Activated CD8-positive, alpha-beta memory T cell treated with anti-CD3 and anti-CD28 coated beads for 4 hours (primary cell): ENCODE measurements at regions not wholly inside any gene's neighbourhood (a gene's known extent, or its start where the extent isn't known, plus 50 kb on each side); places are given as distances from the start of the nearest gene placed in this dataset.

Source experiments
- DNase-seq, 2 donors: peaks; one replicate each; pipeline ENCODE4 v3.0.0-alpha.2; 2020; ENCODE audit warnings: low read depth in 2 of 2

- DNase-seq = no peak
These were observed 106.1 kb upstream of the ALDH1B1 start for GRCh38 chr9:38286357-38286756.

- no peak for DNase-seq
These were observed 107.3 kb upstream of the ALDH1B1 start for GRCh38 chr9:38285236-38285635.

GRCh38 chr9:38284588-38285051 lies 107.9 kb upstream of the ALDH1B1 start:
- no peak for DNase-seq

- no peak for DNase-seq
These were observed 108.4 kb upstream of the ALDH1B1 start for GRCh38 chr9:38284039-38284575.

GRCh38 chr9:38282756-38283155 lies 109.7 kb upstream of the ALDH1B1 start:
- no peak for DNase-seq

DNA sequence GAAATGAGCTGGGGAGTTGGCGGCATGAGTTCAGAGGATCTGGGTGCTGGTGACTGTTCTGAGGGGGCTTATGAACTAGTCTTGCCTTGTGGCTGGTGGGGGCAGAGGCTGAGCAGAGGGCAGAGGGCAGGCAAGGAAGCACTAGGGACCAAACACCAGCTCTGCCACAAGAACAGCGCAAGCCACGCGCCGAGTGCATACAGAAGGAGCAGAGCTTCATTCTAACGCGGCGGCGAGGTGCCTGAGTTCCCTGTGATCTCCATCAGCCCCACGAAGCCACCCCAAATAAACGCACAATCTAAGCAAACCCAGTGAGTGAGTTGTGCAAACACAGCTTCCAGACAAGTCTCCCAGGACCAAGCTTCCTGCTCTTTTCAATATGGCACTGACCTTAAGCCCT lies 110.6 kb upstream of the ALDH1B1 start:
- DNase-seq = no peak

- no peak for DNase-seq
These were observed 111.3 kb upstream of the ALDH1B1 start for GRCh38 chr9:38281196-38281595.

GRCh38 chr9:38280251-38280800 lies 112.2 kb upstream of the ALDH1B1 start:
- DNase-seq = no peak

- DNase-seq = no peak
These were observed 113.4 kb upstream of the ALDH1B1 start for GRCh38 chr9:38278931-38279679.

GRCh38 chr9:38278457-38278856 lies 114.0 kb upstream of the ALDH1B1 start:
- no peak for DNase-seq

DNA sequence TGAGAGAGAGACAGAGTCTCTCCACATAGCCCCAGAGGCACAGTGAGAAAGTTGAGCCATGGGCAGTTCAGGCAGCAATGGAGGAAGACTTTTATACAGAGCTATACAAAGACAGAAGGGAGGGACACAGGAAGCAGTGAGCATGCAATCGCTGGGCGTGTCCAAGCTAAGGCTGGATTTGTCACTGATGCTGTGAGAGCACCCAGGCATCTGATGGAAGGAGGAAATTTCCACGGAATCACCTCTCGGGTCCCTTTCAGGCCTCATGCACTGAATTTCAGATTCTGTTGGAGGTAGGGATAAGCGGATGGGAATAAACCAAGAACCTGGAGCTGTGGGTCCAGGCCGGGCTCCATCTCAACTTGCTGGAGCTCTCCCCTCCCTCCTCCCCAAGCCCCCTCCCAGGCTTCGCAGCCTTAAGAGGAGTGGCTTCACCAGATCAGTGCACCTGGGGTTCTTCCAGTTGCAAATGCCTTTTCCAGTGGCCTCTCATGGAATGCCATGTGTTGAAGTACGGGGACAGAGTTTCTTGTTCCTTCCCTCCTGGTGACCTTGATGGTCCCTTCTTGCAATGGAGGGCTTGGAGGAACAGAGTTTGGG lies 114.8 kb upstream of the ALDH1B1 start:
- DNase-seq = no peak

DNA sequence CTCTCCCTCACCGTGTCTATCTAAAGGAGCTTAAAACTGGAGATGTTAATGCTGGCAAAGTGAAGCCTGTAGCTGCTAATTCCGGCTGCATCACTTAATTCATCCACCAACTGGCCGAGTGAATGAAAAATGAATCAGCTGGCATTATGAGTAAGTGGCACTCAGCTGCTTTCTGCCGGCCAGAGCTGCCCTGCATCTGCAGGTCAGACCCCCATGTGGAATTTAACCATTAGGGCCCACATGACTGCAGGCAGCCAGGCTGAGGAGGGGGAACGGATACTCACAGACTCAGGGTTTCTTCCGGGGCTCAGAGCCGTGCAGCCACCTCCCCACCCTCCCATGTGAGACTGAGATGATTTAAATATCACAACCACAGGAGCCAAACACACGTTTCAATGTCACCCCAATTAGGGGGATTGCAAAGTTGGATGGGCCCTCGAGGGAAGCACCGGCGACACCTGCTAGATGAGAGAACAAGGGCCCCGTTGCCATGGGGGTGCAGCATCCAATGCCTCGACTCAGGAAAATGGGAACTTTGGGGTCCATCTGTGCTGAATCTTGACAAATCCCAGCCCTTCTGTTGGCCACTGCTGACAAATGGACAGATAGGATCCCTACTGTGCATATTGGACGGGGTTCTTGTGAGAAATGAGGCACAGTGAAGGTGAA lies 115.6 kb upstream of the ALDH1B1 start:
- DNase-seq = no peak

DNA sequence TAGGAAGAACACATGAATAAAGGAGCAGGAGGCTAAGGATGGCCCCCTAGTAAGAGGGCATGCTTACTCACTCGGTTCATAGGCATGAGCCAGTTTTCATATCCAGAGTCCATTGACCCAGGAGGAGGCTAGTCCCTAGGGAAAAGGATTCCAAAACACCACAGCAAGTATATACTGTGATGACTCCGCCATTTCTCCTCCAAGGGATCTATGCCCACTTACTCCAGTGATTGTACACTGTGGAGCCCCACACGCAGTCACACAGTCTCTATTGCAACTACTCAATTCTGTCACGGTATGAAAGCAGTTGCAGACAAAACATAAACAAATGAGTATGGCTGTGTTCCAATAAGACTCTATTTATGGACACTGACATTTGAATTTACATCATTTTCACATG lies 117.7 kb upstream of the ALDH1B1 start:
- DNase-seq = no peak

GRCh38 chr9:38272710-38273109 lies 119.8 kb upstream of the ALDH1B1 start:
- no peak for DNase-seq

DNA sequence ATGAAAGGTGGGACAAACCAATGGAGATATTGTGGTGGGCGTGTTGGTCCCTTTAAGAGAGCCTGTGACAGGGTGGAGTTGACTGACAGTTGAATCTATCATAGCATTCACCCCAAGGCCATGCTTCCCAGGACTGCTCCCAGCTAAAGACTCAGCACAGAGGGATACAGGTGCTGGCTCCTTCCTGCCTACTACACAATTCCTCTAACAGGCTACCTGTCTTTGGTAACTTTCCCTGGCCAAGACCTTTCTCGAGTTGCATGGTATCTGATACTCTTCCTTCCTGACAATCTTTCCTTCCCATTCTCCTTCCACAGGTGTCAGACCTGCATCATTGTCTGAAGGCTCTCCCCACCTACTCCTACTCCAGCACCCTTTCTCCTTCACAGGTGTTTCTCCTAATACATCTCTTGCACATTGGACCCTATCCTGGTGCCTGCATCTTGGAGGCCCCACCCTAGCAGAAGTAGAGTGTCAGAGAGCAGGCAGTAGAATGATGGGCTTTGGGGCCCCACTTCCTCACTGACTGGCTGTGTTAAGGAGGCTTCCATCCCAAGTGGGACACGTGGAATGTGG lies 120.7 kb upstream of the ALDH1B1 start:
- no peak for DNase-seq

DNA sequence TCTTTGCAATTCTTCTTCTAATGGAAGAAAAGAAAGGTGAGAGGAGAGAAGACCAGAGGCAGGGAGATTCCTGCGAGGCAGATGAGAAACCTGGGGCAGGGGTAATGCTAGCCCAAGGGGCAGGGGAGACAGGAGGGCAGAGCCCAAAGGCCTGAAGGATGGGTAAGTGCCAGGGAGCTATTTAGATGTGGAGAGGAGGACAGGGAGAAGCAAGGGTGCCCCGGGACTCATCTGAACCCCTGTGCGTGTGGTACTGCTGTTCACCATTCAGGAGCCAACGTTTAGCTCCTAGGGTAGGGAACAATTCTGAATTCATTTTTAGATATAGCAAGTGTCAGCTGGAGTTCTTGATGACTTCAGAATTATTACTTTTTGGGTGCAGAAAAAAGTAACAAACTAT lies 122.7 kb upstream of the ALDH1B1 start:
- no peak for DNase-seq

- no peak for DNase-seq
These were observed 129.0 kb upstream of the ALDH1B1 start for GRCh38 chr9:38263532-38263931.

DNA sequence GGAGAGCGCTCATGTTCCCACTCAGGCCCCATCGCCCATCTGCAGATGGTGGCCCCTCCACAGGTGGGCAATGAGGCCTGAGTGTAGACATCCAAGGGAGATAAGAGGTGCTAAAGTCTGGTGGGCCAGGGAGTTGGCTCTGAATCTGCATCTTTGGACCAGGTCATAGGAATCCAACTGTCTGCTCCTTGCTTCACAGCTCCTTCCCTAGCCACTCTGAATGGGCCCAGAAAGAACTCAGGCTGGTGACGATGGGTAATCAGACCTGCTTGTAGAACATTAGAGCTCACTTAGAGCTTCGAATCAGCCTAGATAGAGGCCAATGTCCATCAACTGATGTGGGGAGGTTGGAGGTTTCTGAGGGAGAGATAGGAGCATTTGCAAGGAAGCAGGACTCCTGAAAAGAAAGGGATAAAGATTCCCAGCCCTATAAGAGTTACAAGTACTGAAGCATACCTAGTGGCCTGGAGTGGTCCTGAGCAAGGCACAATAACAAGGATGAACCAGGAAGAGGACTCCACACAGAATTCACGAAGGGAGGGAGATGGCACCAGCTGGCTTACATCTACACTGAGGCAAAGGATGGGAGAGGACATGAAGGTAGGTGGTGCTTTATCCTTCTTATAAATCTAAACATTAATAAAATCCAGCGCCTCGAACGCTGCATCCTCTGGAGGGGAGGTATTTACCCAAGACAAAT lies 132.8 kb upstream of the ALDH1B1 start:
- no peak for DNase-seq

DNA sequence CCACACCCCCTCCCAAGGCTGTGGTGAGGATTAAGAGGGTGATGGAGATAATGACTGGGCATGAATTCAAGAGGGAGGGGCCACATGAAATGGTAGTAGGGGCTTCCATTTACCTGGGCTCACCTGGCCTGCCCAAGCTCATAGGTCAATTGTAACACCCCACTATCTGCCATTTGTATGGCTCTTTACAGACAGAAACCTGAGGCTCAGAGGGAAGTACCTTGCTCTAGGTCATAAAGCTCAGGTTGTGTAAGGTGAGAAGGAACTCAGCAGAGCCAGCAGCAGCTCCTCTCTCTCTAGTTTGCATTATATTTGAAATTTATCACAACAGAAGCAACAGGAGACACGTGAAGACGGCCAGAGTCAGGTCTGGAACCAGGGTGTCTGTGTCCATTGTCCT lies 133.4 kb upstream of the ALDH1B1 start:
- DNase-seq = no peak

DNA sequence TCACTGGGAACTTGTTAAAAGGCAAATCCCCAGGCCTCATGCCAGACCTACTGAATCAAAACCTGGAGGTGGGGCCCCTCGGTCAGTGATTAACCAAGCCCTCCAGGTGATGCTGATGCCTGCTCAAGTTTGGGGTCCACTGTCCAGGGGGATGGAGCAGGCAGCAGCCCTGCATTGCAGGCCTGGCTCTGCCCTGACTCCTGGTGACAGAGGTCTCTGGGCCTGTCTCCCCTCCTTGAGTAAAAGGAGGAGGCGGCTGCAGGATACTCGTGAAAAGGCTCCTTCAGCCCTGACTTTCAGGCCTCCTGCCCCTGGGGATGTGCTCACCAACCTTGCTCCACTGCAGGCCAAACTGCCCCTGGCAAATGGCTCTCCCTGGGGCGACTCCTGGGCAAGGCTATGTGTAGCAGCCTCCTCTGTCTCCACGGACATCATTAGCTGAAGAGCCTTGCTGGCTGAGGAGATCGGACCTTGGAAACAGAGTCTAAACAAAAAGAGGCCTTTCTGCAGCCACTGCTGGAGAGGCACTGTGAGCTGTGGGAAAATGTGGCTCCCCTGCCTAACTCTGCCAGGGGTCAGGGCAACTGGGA lies 134.8 kb upstream of the ALDH1B1 start:
- no peak for DNase-seq

GRCh38 chr9:38256461-38256860 lies 136.0 kb upstream of the ALDH1B1 start:
- no peak for DNase-seq
